ENCODE measurements at regions not wholly inside any gene's neighbourhood (a gene's known extent, or its start where the extent isn't known, plus 50 kb on each side); places are given as distances from the start of the nearest gene placed in this dataset.

DNA sequence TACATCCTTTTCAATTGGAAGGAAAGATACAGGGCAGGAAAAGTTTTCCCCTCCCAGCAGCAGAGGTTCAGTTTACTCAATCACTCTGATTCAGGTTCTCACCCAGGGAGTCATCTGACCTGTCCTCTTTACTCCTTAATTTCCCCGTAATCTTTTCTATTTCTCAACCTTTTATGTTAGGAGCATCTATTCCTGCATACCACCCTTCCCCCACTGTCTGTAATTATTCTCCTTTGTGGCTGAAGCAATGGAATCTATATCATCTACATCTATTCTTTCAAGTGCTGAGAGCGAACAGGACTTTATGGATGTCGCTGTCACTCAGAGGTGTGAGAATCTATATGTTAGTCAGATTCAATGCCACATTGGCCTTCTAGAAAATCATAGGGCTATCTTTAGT lies 175.2 kb downstream of the NOL4 start:
- TF ChIP-seq TAF1 (IDR thresholded peaks at IDR 0.05; ENCODE audit: borderline replicate concordance, low read depth, low read length) (no peak), POLR2AphosphoS5 (IDR thresholded peaks at IDR 0.05; ENCODE audit: low read depth, low read length) (no peak)
